CD4-positive, alpha-beta T cell treated with Interleukin-17A for 4 hours (primary cell): ENCODE measurements at regions not wholly inside any gene's neighbourhood (a gene's known extent, or its start where the extent isn't known, plus 50 kb on each side); places are given as distances from the start of the nearest gene placed in this dataset.

Experiments
- DNase-seq: peaks from one replicate; pipeline ENCODE4 v3.0.0-alpha.2; 2020; ENCODE audit warnings: mixed read lengths

GRCh38 chr2:13542642-13543041, 825.9 kb downstream of the TRIB2 start:
- no peak for DNase-seq

- DNase-seq: no peak
Measured at GRCh38 chr2:13543550-13543949, 826.8 kb downstream of the TRIB2 start.

- no peak for DNase-seq
Measured at GRCh38 chr2:13545320-13545719, 828.6 kb downstream of the TRIB2 start.

- no peak for DNase-seq
Measured at GRCh38 chr2:13546131-13546530, 829.4 kb downstream of the TRIB2 start.

- no peak for DNase-seq
Measured at GRCh38 chr2:13550285-13551231, 833.8 kb downstream of the TRIB2 start.

GRCh38 chr2:13558368-13558767, 841.6 kb downstream of the TRIB2 start:
- DNase-seq: no peak

GRCh38 chr2:13560322-13560721, 843.6 kb downstream of the TRIB2 start:
- DNase-seq: no peak

- no peak for DNase-seq
Measured at GRCh38 chr2:13572466-13572865, 855.7 kb downstream of the TRIB2 start.

GRCh38 chr2:13574831-13575230, 858.1 kb downstream of the TRIB2 start:
- DNase-seq: no peak

GRCh38 chr2:13576406-13577036, 859.8 kb downstream of the TRIB2 start:
- DNase-seq: no peak

GRCh38 chr2:13578547-13578946, 861.8 kb downstream of the TRIB2 start:
- DNase-seq: no peak

- DNase-seq: no peak
Measured at GRCh38 chr2:13581471-13581870, 864.7 kb downstream of the TRIB2 start.

GRCh38 chr2:13583609-13584008, 866.9 kb downstream of the TRIB2 start:
- no peak for DNase-seq

- no peak for DNase-seq
Measured at GRCh38 chr2:13584020-13584419, 867.3 kb downstream of the TRIB2 start.

GRCh38 chr2:13585732-13586131, 869.0 kb downstream of the TRIB2 start:
- DNase-seq: no peak

GRCh38 chr2:13596233-13596632, 879.5 kb downstream of the TRIB2 start:
- DNase-seq: no peak

- DNase-seq: no peak
Measured at GRCh38 chr2:13597176-13597575, 880.4 kb downstream of the TRIB2 start.

GRCh38 chr2:13601506-13601905, 884.8 kb downstream of the TRIB2 start:
- DNase-seq: no peak

- no peak for DNase-seq
Measured at GRCh38 chr2:13604951-13605661, 888.4 kb downstream of the TRIB2 start.

- no peak for DNase-seq
Measured at GRCh38 chr2:13607139-13607538, 890.4 kb downstream of the TRIB2 start.

GRCh38 chr2:13611939-13612338, 895.2 kb downstream of the TRIB2 start:
- no peak for DNase-seq

GRCh38 chr2:13616059-13616458, 899.3 kb downstream of the TRIB2 start:
- DNase-seq: no peak

- DNase-seq: no peak
Measured at GRCh38 chr2:13616616-13617015, 899.9 kb downstream of the TRIB2 start.

- DNase-seq: no peak
Measured at GRCh38 chr2:13628122-13628521, 911.4 kb downstream of the TRIB2 start.
